GM12878 (cell line): ENCODE measurements at regions not wholly inside any gene's neighbourhood (a gene's known extent, or its start where the extent isn't known, plus 50 kb on each side); places are given as distances from the start of the nearest gene placed in this dataset.

Experiments
- ATAC-seq: fragments of 200-7000 bp; cut with Tn5 transposase; 3 replicates; pipeline ENCODE4 v1.9.1; 2020; ENCODE audit warnings: mild to moderate bottlenecking, moderate library complexity
- BruUV-seq: library from RNA; stranded (reverse); fragments of 400-500 nt; replicated peaks from 2 replicates; lab custom pipeline; 2021; lab: Mats Ljungman, UMichigan
- CTCF ChIA-PET: fragments of 300-600 bp; sonication (Branson Sonifier 250); formaldehyde crosslinking; extraction: SDS; loops from one replicate; lab custom pipeline; 2021; ENCODE audit warnings: inconsistent platforms; lab: Yijun Ruan, JAX
- POLR2A ChIA-PET: fragments of 350-600 bp; formaldehyde crosslinking; extraction: SDS; loops from one replicate; lab custom pipeline; 2021; ENCODE audit warnings: inconsistent platforms; lab: Charles Lee
- RAD21 ChIA-PET: fragments of 300-600 bp; sonication (Branson Sonifier 250); formaldehyde crosslinking; loops from one replicate; lab custom pipeline; 2023; ENCODE audit warnings: antibody characterized with exemption; ENCODE audit not compliant: unreplicated experiment; lab: Charles Lee
- SMC1A ChIA-PET: fragments of 300-600 bp; sonication (Branson Sonifier 250); formaldehyde crosslinking; loops from one replicate; lab custom pipeline; 2023; ENCODE audit not compliant: unreplicated experiment, uncharacterized antibody; lab: Charles Lee
- DNase-seq: peaks from one replicate; pipeline ENCODE4 v3.0.0-alpha.2; 2011; ENCODE audit warnings: low read depth, low spot score
- FAIRE-seq: peaks from 3 replicates; lab custom pipeline; 2011; peaks lifted over from hg19 to GRCh38; lab: Jason Lieb, UNC
- H2AFZ ChIP-seq: 2 replicates; pipeline ENCODE4 v1.6.0; 2011; ENCODE audit warnings: low read depth, low read length, control low read depth; ENCODE audit not compliant: control insufficient read depth
- H3K27ac ChIP-seq: 2 replicates; pipeline ENCODE4 v1.5.1; 2011; ENCODE audit warnings: control low read depth; ENCODE audit not compliant: control insufficient read depth, insufficient read depth
- H3K27me3 ChIP-seq, 2 experiments: replicated peaks in 1 of 2; 2 replicates each; pipeline versions ENCODE4 v1.6.0 to v1.6.1; 2011; ENCODE audit warnings: low read length in 1 of 2; ENCODE audit not compliant: control insufficient read depth in 2 of 2, insufficient read depth in 2 of 2
- H3K36me3 ChIP-seq, 2 experiments: 2 replicates each; pipeline ENCODE4 v1.5.1; 2011; ENCODE audit warnings: low read length in 1 of 2; ENCODE audit not compliant: control insufficient read depth in 2 of 2, insufficient read depth in 2 of 2
- H3K4me1 ChIP-seq: 2 replicates; pipeline ENCODE4 v1.6.1; 2011; ENCODE audit warnings: mild to moderate bottlenecking, low read length, moderate library complexity, mixed read lengths; ENCODE audit not compliant: control insufficient read depth, insufficient read depth
- H3K4me2 ChIP-seq: 2 replicates; pipeline ENCODE4 v1.6.0; 2011; ENCODE audit warnings: control low read depth; ENCODE audit not compliant: control insufficient read depth, insufficient read depth
- H3K4me3 ChIP-seq: fragments of 200-600 bp; sonication (generic); 2 replicates; pipeline ENCODE4 v1.5.1; 2016
- H3K79me2 ChIP-seq: 2 replicates; pipeline ENCODE4 v1.6.0; 2011; ENCODE audit warnings: low read length; ENCODE audit not compliant: control insufficient read depth, insufficient read depth
- H3K9ac ChIP-seq: 2 replicates; pipeline ENCODE4 v1.8.0; 2011; ENCODE audit warnings: low read length, control low read depth, mixed read lengths; ENCODE audit not compliant: control insufficient read depth, insufficient read depth
- H3K9me3 ChIP-seq: replicated peaks from 3 replicates; pipeline ENCODE4 v1.5.1; 2011; ENCODE audit warnings: mild to moderate bottlenecking, low read length; ENCODE audit not compliant: control insufficient read depth, insufficient read depth
- H4K20me1 ChIP-seq: 2 replicates; pipeline ENCODE4 v1.6.0; 2011; ENCODE audit not compliant: control insufficient read depth, insufficient read depth
- EP300 ChIP-seq, 2 experiments: fragments of 150-350 bp in 1 of 2; IDR thresholded peaks; 2 replicates each; pipeline ENCODE4 v1.6.1; 2011 to 2012; ENCODE audit warnings: low read depth in 2 of 2, low read length in 2 of 2, borderline replicate concordance in 1 of 2, improper control_type of control experiment in 1 of 2, inconsistent platforms in 1 of 2; ENCODE audit not compliant: control insufficient read depth in 1 of 2
- ETV6 ChIP-seq, 2 experiments: fragments of 450-650 bp in 1 of 2; IDR thresholded peaks in 1 of 2; conservative IDR thresholded peaks in 1 of 2; 2 replicates each; pipeline ENCODE4 v1.6.1; 2014; ENCODE audit warnings: antibody characterized with exemption in 1 of 2, borderline replicate concordance in 1 of 2, low read depth in 1 of 2, mild to moderate bottlenecking in 1 of 2, moderate library complexity in 1 of 2
- GABPA ChIP-seq: IDR thresholded peaks from 2 replicates; pipeline ENCODE4 v1.6.1; 2014; ENCODE audit warnings: antibody characterized with exemption, low read depth, mild to moderate bottlenecking, inconsistent platforms
- NR2C2 ChIP-seq: IDR thresholded peaks from 2 replicates; pipeline ENCODE4 v1.6.1; 2011; ENCODE audit warnings: borderline replicate concordance, low read depth; ENCODE audit not compliant: control insufficient read depth, insufficient read length
- RCOR1 ChIP-seq: conservative IDR thresholded peaks from 2 replicates; pipeline ENCODE4 v1.6.1; 2012; ENCODE audit warnings: low read depth, low read length, improper control_type of control experiment
- TBL1XR1 ChIP-seq: IDR thresholded peaks from 2 replicates; pipeline ENCODE4 v1.6.1; 2012; ENCODE audit warnings: low read depth, low read length, improper control_type of control experiment
- YY1 ChIP-seq: IDR thresholded peaks from 2 replicates; pipeline ENCODE4 v1.6.1; 2011; ENCODE audit warnings: low read depth, mild to moderate bottlenecking, low read length
- ZBTB4 ChIP-seq: fragments of 450-650 bp; formaldehyde crosslinking; IDR thresholded peaks from 2 replicates; pipeline ENCODE4 v1.4.0; 2022; ENCODE audit warnings: mild to moderate bottlenecking, moderate library complexity
- WGBS: methylation state at CpG from one replicate; pipeline ENCODE4 v1.1.6; 2016; ENCODE audit warnings: low lambda C conversion rate; ENCODE audit not compliant: insufficient replicate concordance, insufficient coverage; ENCODE audit errors: missing lambda C conversion rate; 5-methylcytosine and 5-hydroxymethylcytosine counted together
- in situ Hi-C: fragments of 300-500 bp; cut with MboI; formaldehyde crosslinking; loops from 9 replicates; pipeline ENCODE4 v1.14.3; 2018; ENCODE audit warnings: mixed read lengths
- intact Hi-C: fragments of 100-400 bp; cut with micrococcal nuclease; formaldehyde crosslinking; loops from one replicate; pipeline ENCODE4 v1.14.2; 2022; ENCODE audit not compliant: unreplicated experiment

GRCh38 chr1:4322881-4323280, 331.5 kb upstream of the AJAP1 start:
- intact Hi-C loops: no loop called here
- ChIA-PET CTCF (no interaction called here), POLR2A (no interaction called here), RAD21 (no interaction called here), SMC1A (no interaction called here)
- DNase-seq (no peak), ATAC-seq (no peak), FAIRE-seq (no peak)
- H3K27me3 ChIP-seq: no peaks in the 10 kb centered on the region
- H4K20me1 ChIP-seq: no peaks in the 10 kb centered on the region
- no peaks in the 10 kb centered on the region for H3K4me1 ChIP-seq
- no peak overlapping the region for H3K4me3 ChIP-seq
- no peaks in the 10 kb centered on the region for H3K79me2 ChIP-seq
- H3K9ac ChIP-seq: no peak overlapping the region
- no peak overlapping the region for H3K27ac ChIP-seq
- H3K9me3 ChIP-seq: no peaks in the 10 kb centered on the region; the same call in 2 of the 3 replicates
- H3K4me2 ChIP-seq: no peak overlapping the region
- no TSS peak for BruUV-seq
- 24% methylated on average over 7 of the region's 7 CpGs for WGBS
- no peak for TF ChIP-seq GABPA
- TF ChIP-seq YY1: no peak
- TF ChIP-seq RCOR1: no peak
- no peak for TF ChIP-seq EP300 (IDR thresholded peaks at IDR 0.05; ENCODE audit: borderline replicate concordance in 1 of 2, control insufficient read depth in 1 of 2, low read depth in 2 of 2, low read length in 2 of 2)
- TF ChIP-seq ETV6 (conservative IDR thresholded peaks at IDR 0.05 in 1 of 2, IDR thresholded peaks at IDR 0.05 in 1 of 2; ENCODE audit: borderline replicate concordance in 1 of 2, low read depth in 1 of 2): no peak
- no peak for TF ChIP-seq ZBTB4 (CRISPR knock-in tag)
- no peak for TF ChIP-seq TBL1XR1
- no peak for TF ChIP-seq NR2C2
- in situ Hi-C loops: no loop called here
- no peaks in the 10 kb centered on the region for H3K36me3 ChIP-seq
- no peak overlapping the region for H2AFZ ChIP-seq
